GM19324 (cell line): ENCODE measurements at regions not wholly inside any gene's neighbourhood (a gene's known extent, or its start where the extent isn't known, plus 50 kb on each side); places are given as distances from the start of the nearest gene placed in this dataset.
"Not testable (repeated sequence)": the region's sequence is repeated elsewhere in the genome, so short reads cannot be mapped to it uniquely, and the experiment has no call there.

ENCODE experiments used
- ATAC-seq: cut with Tn5 transposase; IDR thresholded peaks from one replicate; pipeline ENCODE4 v1.9.1; 2021; ENCODE audit warnings: mild to moderate bottlenecking, moderate library complexity; ENCODE audit not compliant: unreplicated experiment, low FRiP score

DNA sequence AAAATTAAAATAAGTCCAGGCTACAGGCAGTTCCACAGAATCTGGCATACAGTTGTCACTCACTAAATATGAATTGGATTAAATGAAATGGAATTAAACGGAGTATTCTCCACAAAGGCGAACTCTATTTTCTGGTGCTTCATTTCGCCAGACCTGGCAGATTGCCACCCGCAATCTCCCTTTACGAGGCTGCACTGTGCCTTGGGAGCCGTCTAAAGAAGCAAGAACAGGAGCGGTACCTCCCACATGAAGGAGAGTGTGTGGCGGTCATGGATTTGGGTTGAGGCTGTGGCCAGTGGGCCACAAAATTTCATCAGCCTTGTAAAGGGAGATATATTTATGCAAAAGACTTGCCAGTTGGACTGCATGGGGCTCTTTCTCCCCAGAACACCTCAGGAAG lies 151.0 kb downstream of the OSR1 start:
- no peak for ATAC-seq

DNA sequence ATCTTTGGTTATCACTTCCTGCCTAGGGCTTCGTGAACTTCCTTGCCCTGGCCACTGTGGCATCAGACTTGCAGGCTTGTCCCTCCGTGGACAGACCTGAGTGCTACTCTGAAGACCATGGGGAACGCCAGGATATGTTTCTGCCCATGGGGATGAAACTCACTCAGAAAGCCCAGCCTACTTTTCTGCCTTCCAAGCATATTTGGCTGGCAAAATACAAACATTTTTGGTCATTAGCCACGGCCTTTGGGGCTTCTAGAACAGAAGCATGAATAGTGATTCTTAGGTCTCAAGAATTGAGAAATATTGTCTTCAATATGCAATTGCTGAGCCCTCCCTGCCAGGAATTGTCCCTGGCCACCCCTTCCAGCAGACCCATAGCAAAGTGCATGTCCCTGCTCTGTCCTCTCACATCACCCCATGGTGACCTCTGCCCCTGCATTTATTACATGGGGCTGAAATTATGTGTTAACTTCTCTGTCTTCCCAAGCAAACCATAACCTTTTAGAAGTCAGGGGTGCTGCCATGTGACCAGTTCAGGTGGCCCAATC lies 152.4 kb downstream of the OSR1 start:
- ATAC-seq, result no peak

DNA sequence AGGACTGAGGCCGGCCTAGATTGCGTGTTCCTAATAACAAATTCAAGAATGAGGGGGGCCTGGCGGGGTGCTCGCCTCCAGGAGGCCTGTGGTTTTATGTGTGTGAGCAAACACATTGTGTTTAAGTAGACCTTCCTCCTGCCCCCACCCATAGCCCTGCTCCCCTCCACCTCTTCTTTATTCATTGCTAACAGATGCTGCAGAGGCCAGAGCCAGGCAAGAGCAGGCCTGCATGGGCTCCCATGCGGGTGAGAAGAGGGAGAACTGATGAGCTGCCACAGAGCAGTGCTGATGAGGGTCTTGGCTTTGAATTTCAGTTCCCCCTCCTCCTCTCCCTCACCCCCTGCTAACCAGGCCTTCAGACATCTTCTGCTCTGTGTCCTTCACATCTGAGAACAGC lies 154.6 kb downstream of the OSR1 start:
- ATAC-seq, result no peak

DNA sequence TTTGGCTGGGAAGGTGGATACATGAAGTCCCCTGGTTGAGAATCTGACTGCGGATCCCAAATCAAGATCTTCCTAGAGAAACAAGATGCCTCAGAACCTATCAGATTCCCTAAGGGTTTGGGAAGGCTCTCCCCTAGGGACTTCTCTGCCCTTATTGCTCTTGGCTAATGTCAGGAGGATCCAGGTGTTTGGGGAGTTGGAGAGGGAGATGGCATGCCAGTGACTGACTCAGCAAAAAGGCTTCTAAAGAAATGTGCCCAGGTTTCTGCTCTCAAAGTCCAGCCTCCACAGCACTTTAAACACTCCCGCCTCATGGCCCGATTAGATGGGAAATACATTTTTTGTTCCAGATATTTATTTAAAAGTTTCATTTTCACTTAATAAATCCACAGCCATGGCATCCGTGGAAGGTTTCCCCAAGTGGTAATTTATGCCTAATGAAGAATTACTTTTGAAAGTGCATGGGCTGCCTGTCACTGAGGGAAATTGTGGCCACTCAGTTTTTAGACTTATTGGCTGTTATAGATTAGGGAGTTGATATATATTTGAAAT lies 156.4 kb downstream of the OSR1 start:
- ATAC-seq, result no peak

DNA sequence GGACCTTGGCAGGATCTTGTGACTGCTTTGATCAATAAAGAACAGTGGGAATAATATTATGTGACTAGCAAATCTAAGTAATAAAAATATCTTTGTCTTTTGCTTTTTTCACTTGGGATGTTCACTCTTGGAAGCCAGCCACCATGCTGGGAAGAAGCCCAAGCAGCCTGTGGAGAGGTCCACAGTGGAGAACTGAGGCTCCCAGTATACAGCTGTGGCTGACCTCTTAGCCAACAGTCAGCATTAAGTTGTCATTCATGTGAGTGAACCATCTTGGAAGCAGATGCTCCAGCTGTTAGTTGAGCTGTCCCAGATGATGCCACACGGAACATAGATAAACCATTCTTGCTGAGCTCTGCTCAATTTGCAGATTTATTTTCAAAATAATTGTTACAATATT lies 160.0 kb downstream of the OSR1 start:
- no peak for ATAC-seq

DNA sequence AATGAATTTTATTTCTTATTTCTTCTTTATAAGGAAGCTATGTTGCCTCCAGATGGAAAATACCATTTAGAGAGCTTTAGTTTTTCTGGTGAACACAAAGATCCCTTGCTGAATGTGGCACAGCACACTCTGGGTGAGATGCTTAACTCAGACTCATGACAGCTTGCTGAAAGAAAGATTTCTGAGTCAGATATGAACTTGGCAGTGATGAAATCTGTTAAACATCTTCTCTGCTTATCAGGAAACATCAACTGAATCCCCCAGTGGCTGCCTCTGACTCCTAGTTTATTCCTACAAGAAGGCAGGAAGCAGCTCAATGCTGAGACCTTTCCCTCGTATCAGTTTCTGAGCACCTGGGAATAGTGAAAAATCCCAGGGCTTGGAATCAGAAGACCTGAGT lies 162.8 kb downstream of the OSR1 start:
- ATAC-seq, result no peak

DNA sequence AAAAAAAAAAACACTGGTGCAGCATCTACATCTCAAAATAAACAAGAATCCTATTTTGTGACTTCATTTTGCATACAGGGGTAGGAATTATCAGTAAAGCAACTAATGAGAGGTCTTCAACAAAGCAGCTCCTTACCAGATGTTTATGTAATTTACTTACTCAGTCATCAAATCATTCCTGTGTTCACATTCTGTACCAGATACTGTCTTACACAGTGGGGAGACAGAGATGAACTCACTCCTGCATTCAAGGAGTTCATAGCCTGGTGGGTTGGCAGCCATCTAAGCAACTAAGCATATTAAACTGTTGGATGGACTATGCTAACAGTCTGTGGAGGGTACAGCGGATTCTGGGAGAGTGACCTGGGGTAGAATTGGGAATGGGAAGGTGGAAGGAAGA lies 169.0 kb downstream of the OSR1 start:
- no peak for ATAC-seq

DNA sequence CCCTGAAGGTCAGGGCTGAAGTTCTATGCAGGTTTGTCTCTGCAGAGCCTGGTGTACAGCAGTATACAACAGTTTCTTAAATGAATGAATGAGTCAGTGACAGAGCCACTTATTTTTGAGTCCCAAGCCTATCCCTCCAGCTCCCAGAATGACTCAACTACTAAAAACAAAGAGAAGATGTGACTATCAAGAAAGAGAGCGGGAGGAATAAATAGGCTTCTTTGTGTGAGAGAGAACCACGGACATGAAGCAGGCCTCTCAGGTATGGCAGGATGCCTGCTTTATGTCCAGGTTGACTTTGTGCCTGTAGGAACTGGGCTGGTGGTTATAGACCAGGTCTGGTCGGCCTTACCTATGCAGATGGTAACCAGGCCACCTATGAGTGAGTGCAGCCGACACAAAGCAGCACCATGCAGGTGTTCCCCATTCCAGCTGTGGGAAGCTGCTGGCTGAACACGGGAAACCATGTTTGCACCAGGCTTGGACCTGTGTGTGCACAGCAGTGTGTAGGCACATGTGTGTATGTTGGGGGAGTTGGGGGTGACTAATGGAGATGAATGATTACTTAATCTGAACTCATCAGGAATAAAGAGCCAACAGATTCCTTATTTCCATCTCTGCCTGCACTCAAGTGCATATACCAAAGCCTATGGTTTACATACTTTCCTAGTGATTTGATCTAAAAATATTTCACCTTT lies 171.0 kb downstream of the OSR1 start:
- no peak for ATAC-seq

DNA sequence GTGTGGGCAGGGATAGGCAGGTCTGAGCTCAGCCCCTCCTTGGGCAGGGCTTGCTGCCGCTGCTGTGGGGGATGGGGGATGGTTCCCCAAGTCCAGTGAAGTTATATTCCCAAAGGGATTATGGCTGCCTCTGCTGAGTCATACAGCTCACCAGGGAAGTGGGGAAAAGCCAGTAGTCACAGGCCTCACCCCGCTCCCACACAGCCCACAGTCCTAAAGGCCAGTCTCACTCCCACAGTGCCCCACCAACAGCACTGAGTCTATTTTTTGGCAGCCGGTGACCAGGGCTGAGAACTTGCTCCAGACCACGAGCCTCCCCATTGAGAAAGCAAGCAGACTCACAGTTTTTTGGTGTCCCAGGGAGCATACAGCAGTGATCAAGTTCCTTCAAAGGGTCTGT lies 173.3 kb downstream of the OSR1 start:
- no peak for ATAC-seq

DNA sequence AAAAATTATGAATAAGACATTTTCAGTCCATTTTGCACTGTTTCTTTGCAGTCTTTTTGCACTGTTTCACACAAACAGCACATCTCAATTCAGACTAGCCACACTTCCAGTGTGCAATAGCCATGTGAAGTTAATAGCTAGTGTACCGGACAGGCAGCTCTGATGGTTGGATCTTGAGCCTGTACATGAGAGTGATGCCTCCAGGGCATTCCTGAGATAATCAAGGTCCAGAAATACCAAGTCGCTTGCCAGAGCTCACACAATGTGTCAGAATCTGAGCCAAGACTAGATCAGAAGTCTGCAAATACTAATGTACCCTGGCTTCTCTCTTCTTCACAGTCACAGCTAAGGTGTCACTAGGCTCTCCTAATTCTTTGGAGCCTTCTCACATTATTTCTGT lies 180.2 kb downstream of the OSR1 start:
- ATAC-seq, result no peak

DNA sequence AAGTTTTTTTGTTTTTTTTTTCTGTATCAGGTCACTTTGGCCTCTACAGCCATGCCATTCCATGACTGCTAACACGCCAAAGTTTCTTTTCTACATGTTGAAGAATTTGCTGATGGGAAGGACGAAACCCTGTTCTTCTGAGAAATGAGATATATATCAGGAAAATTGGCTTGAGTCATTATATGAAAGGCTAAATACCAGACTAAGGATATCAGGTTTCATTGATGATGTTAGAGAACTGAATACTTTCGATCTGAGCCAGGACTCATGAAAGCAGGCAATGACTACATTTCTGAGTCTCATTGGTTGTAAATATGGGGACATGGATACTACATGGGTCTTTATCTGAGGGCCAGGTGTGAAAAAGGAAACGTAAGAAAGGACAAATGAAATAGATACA lies 181.4 kb downstream of the OSR1 start:
- no peak for ATAC-seq

DNA sequence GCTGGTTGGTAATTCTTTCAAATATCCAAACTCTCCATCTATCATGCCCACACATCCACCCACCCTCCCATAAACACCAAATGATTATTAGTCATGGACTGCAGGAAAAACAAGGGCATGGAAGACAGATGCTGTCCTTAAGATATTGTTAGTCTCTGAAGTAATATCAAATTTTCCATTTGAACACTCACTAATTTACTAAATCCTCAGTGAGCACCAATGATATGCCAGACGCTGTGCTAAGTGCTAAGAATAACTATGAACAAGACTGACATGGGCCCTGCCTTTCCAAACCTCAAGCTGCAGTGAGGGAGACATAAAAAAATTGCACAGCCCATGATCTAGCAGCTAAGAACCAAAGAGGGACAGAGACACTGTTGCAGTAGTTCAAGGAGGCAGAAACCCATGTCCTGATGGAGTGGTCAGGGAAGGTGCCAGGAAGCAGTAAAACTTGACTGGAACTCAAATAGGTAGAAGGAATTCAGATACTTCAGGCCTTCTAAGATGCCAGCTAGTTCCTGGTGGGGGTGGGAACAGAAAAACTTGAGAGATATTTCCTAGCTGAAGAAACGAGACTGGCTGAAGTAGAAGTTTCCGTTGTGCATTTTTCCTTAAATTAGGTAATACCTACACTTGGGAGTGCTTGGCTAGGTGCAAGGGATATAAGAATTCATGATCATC lies 182.1 kb downstream of the OSR1 start:
- ATAC-seq, result no peak

DNA sequence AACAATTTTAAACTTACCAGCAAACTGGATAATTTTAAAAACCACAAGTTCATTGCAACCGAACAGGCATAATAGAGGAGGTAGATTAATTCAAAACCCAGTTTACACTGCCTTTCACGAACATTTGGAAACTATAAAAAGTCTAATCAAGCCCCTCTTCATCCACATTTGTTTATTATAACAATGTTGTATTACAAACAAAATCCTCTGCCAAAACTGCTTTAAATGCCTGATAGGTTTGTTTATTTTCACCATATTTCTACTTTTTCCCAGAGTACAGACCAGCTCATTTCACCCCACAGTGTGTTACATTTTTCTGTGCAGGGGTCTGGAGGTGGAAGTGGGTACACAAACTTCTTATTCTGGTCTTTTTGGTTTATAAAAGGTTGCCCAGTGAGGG lies 184.2 kb downstream of the OSR1 start:
- ATAC-seq, result no peak

DNA sequence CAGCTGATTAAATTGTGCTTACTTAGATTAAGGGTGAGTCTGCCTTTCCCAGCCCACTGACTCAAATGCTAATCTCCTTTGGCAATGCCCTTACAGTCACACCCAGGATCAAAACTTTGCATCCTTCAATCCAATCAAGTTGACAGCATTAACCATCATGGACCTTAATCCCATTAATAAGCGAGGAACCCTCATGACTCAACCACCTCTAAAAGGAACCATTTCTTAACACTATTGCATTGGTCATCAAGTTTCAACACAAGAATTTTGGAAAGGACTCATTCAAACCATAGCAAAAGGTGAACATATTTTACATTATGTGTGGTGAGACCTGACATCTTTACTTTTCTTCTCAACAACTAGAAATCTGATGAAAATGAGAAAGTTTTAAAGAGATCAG lies 187.0 kb downstream of the OSR1 start:
- ATAC-seq, result no peak

DNA sequence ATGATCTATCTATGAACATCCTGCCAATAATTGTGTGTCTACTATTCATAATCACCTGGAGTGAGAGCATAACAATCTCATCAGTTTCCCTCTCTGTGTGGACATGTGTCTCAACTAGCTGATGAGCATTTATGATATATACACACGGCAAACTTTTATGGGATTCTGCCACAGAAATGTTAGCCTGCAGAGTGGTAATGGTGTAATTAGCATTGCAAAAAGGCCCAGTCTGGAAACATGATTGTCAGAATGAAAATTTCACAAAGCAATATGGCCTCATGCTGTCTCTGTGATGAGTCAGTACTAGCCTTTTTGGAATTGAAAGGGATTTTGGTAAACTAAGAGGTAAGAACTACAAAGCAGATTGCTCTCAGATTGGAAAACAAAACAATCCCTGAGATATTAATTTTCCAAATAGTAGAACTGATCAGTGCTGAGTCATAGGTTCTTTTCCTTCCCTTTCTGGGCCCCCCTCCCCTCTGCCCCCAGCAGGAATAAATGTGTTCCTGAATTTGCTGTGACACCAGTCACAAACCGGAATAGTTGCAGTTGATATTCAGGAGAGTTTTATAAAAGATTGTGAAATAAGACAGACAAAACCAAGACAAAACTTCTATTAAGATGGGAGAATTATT lies 189.2 kb downstream of the OSR1 start:
- no peak for ATAC-seq

DNA sequence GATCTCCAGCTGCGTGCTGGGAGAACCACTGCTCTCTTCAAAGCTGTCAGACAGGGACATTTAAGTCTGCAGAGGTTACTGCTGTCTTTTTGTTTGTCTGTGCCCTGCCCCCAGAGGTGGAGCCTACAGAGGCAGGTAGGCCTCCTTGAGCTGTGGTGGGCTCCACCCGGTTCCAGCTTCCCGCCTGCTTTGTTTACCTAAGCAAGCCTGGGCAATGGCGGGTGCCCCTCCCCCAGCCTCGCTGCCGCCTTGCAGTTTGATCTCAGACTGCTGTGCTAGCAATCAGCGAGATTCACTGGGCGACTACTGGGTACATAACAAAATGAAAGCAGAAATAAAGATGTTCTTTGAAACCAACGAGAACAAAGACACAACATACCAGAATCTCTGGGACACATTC lies 194.3 kb downstream of the OSR1 start:
- ATAC-seq, result not testable (repeated sequence)

DNA sequence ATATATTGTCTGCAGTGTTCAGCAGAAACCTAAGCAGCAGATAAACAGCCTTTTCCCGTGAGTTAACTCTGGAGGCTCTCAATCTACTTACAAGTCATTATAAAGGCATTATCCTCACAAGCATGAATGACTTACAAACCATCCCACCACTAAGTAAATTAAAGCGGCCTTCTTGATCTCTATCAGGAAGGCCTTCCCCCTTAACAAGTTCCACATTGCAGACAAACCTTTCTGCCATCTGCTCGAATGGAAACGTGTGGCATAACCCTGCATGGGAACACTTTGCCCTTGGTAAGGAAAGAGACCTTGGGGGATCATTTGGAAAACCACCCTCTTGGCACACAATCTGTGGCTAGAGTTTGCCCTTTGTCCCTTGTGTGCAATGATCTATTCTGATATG lies 199.5 kb downstream of the OSR1 start:
- ATAC-seq, result no peak

DNA sequence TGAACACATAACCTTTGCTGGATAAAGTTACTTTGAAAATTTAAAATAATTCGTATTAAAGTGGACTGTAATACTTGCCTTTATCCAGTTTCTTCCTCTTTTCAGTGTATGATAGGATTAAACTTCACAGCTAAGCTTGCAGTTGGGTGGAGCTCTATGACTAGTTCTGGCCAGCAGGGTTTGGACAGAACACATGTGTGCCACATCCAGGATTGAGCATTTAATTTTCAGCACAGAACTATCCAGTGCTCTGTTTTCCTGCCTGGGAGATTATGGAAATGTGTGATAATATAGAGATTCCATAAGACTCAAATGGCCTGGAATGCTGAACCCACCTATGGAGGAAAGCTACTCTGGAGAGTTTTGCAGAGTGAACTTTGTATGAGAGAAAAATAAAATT lies 200.2 kb downstream of the OSR1 start:
- no peak for ATAC-seq

DNA sequence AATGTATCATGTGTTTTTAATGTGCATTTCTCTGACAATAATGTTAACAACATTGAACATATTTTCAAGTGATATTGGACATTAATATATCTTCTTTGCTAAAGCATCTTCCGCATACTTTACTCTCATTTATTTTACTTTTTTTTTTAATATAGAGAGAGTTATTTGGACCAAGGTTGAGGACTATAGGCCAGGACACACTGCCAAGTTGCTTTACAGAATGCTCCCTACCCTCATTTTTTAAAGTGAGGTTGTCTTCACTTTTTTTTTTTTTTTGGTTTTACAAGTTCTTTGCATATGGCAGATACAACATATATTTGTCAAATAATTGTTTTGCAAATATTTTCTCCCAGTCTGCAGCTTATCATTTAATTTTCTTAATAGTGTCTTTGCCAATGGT lies 201.8 kb downstream of the OSR1 start:
- no peak for ATAC-seq

DNA sequence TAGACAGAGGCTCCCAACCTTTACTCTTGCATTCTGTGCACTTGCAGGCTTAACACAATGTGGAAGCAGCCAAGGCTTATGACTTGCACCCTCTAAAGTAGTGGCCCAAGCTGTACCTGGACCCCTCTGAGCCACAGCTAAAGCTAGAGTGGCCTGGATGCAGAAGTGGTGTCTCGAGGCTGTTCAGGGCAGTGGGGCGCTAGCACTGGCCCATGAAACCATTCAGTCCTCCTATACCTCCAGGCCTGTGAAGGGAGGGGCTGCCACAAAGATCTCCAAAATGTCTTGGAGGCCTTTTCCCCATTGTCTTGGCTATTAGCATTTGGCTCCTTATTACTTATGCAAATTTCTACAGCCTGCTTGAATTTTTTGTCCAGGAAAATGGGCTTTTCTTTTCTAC lies 207.7 kb downstream of the OSR1 start:
- no peak for ATAC-seq

DNA sequence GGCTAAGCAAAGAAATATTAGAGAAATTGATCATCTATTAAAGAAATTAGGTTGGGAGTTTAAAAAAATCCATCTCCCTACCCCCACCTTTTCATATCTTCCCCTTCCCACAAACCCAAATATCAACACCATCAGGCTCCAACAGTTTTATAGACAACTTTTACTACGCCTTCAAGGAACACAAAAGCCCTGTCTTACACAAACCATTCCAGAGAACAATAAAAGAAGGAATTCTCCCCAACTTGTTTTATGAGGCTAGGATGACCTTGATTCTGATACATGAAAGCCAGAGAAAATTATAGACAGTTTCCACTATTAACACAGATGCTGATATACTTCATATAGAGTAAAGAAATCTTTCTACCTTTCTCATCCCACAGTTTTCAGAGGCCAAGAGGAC lies 211.6 kb downstream of the OSR1 start:
- no peak for ATAC-seq
